ENCODE measurements at regions not wholly inside any gene's neighbourhood (a gene's known extent, or its start where the extent isn't known, plus 50 kb on each side); places are given as distances from the start of the nearest gene placed in this dataset.

GRCh38 chr11:111444040-111444439, 65.0 kb upstream of the POU2AF1 start:
- Histone ChIP-seq H3K9ac (ENCODE audit: low read length) (no peak overlapping the region), H3K79me1 (replicated peaks; ENCODE audit: low read length, poor library complexity, severe bottlenecking) (no peaks in the 10 kb centered on the region), H2AK5ac (ENCODE audit: low read length, severe bottlenecking) (no peak overlapping the region), H3K27me3 (ENCODE audit: control insufficient read depth in 1 of 2, insufficient read depth in 1 of 2, low read length in 2 of 2) (peaks cover 2% of the 10 kb centered on the region in 2 experiments), H3K27ac (ENCODE audit: low read length, poor library complexity, severe bottlenecking) (no peak overlapping the region), H4K91ac (ENCODE audit: low read length) (no peak overlapping the region), H2BK15ac (ENCODE audit: low read depth, poor library complexity, severe bottlenecking) (no peak overlapping the region), H3K36me3 (ENCODE audit: control insufficient read depth in 1 of 2, insufficient read depth in 2 of 2, low read depth in 1 of 2, low read length in 2 of 2) (no peaks in the 10 kb centered on the region), H4K8ac (ENCODE audit: low read length) (no peak overlapping the region), H2BK5ac (ENCODE audit: low read depth, low read length, poor library complexity, severe bottlenecking) (no peak overlapping the region), H3K9me3 (ENCODE audit: control insufficient read depth, low read length) (no peaks in the 10 kb centered on the region), H3K23ac (ENCODE audit: low read length in 2 of 2) (no peak overlapping the region), H3K14ac (ENCODE audit: low read length in 2 of 2) (no peak overlapping the region), H3K18ac (ENCODE audit: low read depth in 1 of 2, low read length in 2 of 2) (no peak overlapping the region), H3K4ac (ENCODE audit: low read depth in 1 of 2, low read length in 2 of 2) (no peak overlapping the region), H2BK12ac (ENCODE audit: low read length in 2 of 2) (no peak overlapping the region), H2BK120ac (ENCODE audit: low read depth, low read length) (no peak overlapping the region), H3K4me2 (ENCODE audit: low read length, poor library complexity, severe bottlenecking) (no peak overlapping the region), H3K4me1 (ENCODE audit: control insufficient read depth, insufficient read depth, low read depth, low read length) (no peaks in the 10 kb centered on the region), H2AFZ (ENCODE audit: low read depth, low read length) (no peak overlapping the region), H3K4me3 (ENCODE audit: insufficient read depth in 1 of 2, low read depth in 1 of 2, low read length in 2 of 2) (no peak overlapping the region)
- no peak for DNase-seq

- Histone ChIP-seq H3K23ac (ENCODE audit: low read length in 2 of 2) (no peak overlapping the region), H2AK5ac (ENCODE audit: low read length, severe bottlenecking) (no peak overlapping the region), H2BK120ac (ENCODE audit: low read depth, low read length) (no peak overlapping the region), H3K4me3 (ENCODE audit: insufficient read depth in 1 of 2, low read depth in 1 of 2, low read length in 2 of 2) (no peak overlapping the region), H3K4ac (ENCODE audit: low read depth in 1 of 2, low read length in 2 of 2) (no peak overlapping the region), H2BK5ac (ENCODE audit: low read depth, low read length, poor library complexity, severe bottlenecking) (no peak overlapping the region), H3K14ac (ENCODE audit: low read length in 2 of 2) (no peak overlapping the region), H3K27me3 (ENCODE audit: control insufficient read depth in 1 of 2, insufficient read depth in 1 of 2, low read length in 2 of 2) (peaks cover 4 to 6% of the 10 kb centered on the region in 2 experiments), H3K4me2 (ENCODE audit: low read length, poor library complexity, severe bottlenecking) (no peak overlapping the region), H4K91ac (ENCODE audit: low read length) (no peak overlapping the region), H4K8ac (ENCODE audit: low read length) (no peak overlapping the region), H3K4me1 (ENCODE audit: control insufficient read depth, insufficient read depth, low read depth, low read length) (no peaks in the 10 kb centered on the region), H3K9ac (ENCODE audit: low read length) (no peak overlapping the region), H3K36me3 (ENCODE audit: control insufficient read depth in 1 of 2, insufficient read depth in 2 of 2, low read depth in 1 of 2, low read length in 2 of 2) (no peaks in the 10 kb centered on the region), H3K9me3 (ENCODE audit: control insufficient read depth, low read length) (no peaks in the 10 kb centered on the region), H2BK15ac (ENCODE audit: low read depth, poor library complexity, severe bottlenecking) (no peak overlapping the region), H2BK12ac (ENCODE audit: low read length in 2 of 2) (no peak overlapping the region), H2AFZ (ENCODE audit: low read depth, low read length) (no peak overlapping the region), H3K27ac (ENCODE audit: low read length, poor library complexity, severe bottlenecking) (no peak overlapping the region), H3K18ac (ENCODE audit: low read depth in 1 of 2, low read length in 2 of 2) (no peak overlapping the region), H3K79me1 (replicated peaks; ENCODE audit: low read length, poor library complexity, severe bottlenecking) (no peaks in the 10 kb centered on the region)
- no peak for DNase-seq
- 85% methylated on average over 6 of the region's 7 CpGs for WGBS
Measured at GRCh38 chr11:111443640-111444039, 64.6 kb upstream of the POU2AF1 start.

- Histone ChIP-seq H3K9me3 (ENCODE audit: control insufficient read depth, low read length) (no peaks in the 10 kb centered on the region), H2BK15ac (ENCODE audit: low read depth, poor library complexity, severe bottlenecking) (no peak overlapping the region), H2AK5ac (ENCODE audit: low read length, severe bottlenecking) (no peak overlapping the region), H3K14ac (ENCODE audit: low read length in 2 of 2) (no peak overlapping the region), H3K4me3 (ENCODE audit: insufficient read depth in 1 of 2, low read depth in 1 of 2, low read length in 2 of 2) (no peak overlapping the region), H2BK120ac (ENCODE audit: low read depth, low read length) (no peak overlapping the region), H3K27me3 (ENCODE audit: control insufficient read depth in 1 of 2, insufficient read depth in 1 of 2, low read length in 2 of 2) (peaks cover 4 to 7% of the 10 kb centered on the region in 2 experiments), H3K4me1 (ENCODE audit: control insufficient read depth, insufficient read depth, low read depth, low read length) (no peaks in the 10 kb centered on the region), H2AFZ (ENCODE audit: low read depth, low read length) (no peak overlapping the region), H3K4ac (ENCODE audit: low read depth in 1 of 2, low read length in 2 of 2) (no peak overlapping the region), H3K36me3 (ENCODE audit: control insufficient read depth in 1 of 2, insufficient read depth in 2 of 2, low read depth in 1 of 2, low read length in 2 of 2) (no peaks in the 10 kb centered on the region), H3K18ac (ENCODE audit: low read depth in 1 of 2, low read length in 2 of 2) (no peak overlapping the region), H3K9ac (ENCODE audit: low read length) (no peak overlapping the region), H3K23ac (ENCODE audit: low read length in 2 of 2) (no peak overlapping the region), H2BK5ac (ENCODE audit: low read depth, low read length, poor library complexity, severe bottlenecking) (no peak overlapping the region), H4K8ac (ENCODE audit: low read length) (no peak overlapping the region), H3K27ac (ENCODE audit: low read length, poor library complexity, severe bottlenecking) (no peak overlapping the region), H4K91ac (ENCODE audit: low read length) (no peak overlapping the region), H3K79me1 (replicated peaks; ENCODE audit: low read length, poor library complexity, severe bottlenecking) (no peaks in the 10 kb centered on the region), H2BK12ac (ENCODE audit: low read length in 2 of 2) (no peak overlapping the region), H3K4me2 (ENCODE audit: low read length, poor library complexity, severe bottlenecking) (no peak overlapping the region)
- 97% methylated on average over 2 of the region's 2 CpGs for WGBS
- DNase-seq = no peak
Measured at GRCh38 chr11:111443032-111443431, 64.0 kb upstream of the POU2AF1 start.

- Histone ChIP-seq H3K4ac (ENCODE audit: low read depth in 1 of 2, low read length in 2 of 2) (no peak overlapping the region), H3K9me3 (ENCODE audit: control insufficient read depth, low read length) (no peaks in the 10 kb centered on the region), H3K27ac (ENCODE audit: low read length, poor library complexity, severe bottlenecking) (no peak overlapping the region), H4K91ac (ENCODE audit: low read length) (no peak overlapping the region), H2BK15ac (ENCODE audit: low read depth, poor library complexity, severe bottlenecking) (no peak overlapping the region), H3K4me1 (ENCODE audit: control insufficient read depth, insufficient read depth, low read depth, low read length) (peaks cover 4% of the 10 kb centered on the region), H2AFZ (ENCODE audit: low read depth, low read length) (no peak overlapping the region), H4K8ac (ENCODE audit: low read length) (no peak overlapping the region), H3K4me2 (ENCODE audit: low read length, poor library complexity, severe bottlenecking) (no peak overlapping the region), H2BK120ac (ENCODE audit: low read depth, low read length) (no peak overlapping the region), H2AK5ac (ENCODE audit: low read length, severe bottlenecking) (no peak overlapping the region), H3K4me3 (ENCODE audit: insufficient read depth in 1 of 2, low read depth in 1 of 2, low read length in 2 of 2) (no peak overlapping the region), H2BK5ac (ENCODE audit: low read depth, low read length, poor library complexity, severe bottlenecking) (no peak overlapping the region), H3K23ac (ENCODE audit: low read length in 2 of 2) (no peak overlapping the region), H3K36me3 (ENCODE audit: control insufficient read depth in 1 of 2, insufficient read depth in 2 of 2, low read depth in 1 of 2, low read length in 2 of 2) (no peaks in the 10 kb centered on the region), H3K14ac (ENCODE audit: low read length in 2 of 2) (no peak overlapping the region), H3K9ac (ENCODE audit: low read length) (no peak overlapping the region), H3K79me1 (replicated peaks; ENCODE audit: low read length, poor library complexity, severe bottlenecking) (no peaks in the 10 kb centered on the region), H3K27me3 (ENCODE audit: control insufficient read depth in 1 of 2, insufficient read depth in 1 of 2, low read length in 2 of 2) (peaks cover 12 to 15% of the 10 kb centered on the region in 2 experiments), H3K18ac (ENCODE audit: low read depth in 1 of 2, low read length in 2 of 2) (no peak overlapping the region), H2BK12ac (ENCODE audit: low read length in 2 of 2) (no peak overlapping the region)
- 17% methylated on average over 7 of the region's 8 CpGs for WGBS
- DNase-seq = peak; percentile 100
Measured at GRCh38 chr11:111441443-111441842, 62.4 kb upstream of the POU2AF1 start.
